DMS53 treated with DMSO at 0.1 percent for 48 hours (cell line): ENCODE measurements at regions not wholly inside any gene's neighbourhood (a gene's known extent, or its start where the extent isn't known, plus 50 kb on each side); places are given as distances from the start of the nearest gene placed in this dataset.
A peak's percentile ranks its signal among the peaks of the same experiment; 100 is the strongest.

ENCODE experiments used
- DNase-seq: peaks from one replicate; lab custom pipeline; 2025; ENCODE audit not compliant: unreplicated experiment; lab: John Stamatoyannopoulos, UW

GRCh38 chr2:236712961-236713673 lies 143.5 kb downstream of the ACKR3 start:
- DNase-seq, result no peak

GRCh38 chr2:236714080-236714479 lies 144.5 kb downstream of the ACKR3 start:
- no peak for DNase-seq

GRCh38 chr2:236715077-236715476 lies 145.5 kb downstream of the ACKR3 start:
- no peak for DNase-seq

GRCh38 chr2:236715491-236715961 lies 145.9 kb downstream of the ACKR3 start:
- no peak for DNase-seq

- DNase-seq, result no peak
Measured at GRCh38 chr2:236717120-236717519, 147.5 kb downstream of the ACKR3 start.

GRCh38 chr2:236717729-236718128 lies 148.1 kb downstream of the ACKR3 start:
- no peak for DNase-seq

GRCh38 chr2:236718207-236718992 lies 148.8 kb downstream of the ACKR3 start:
- DNase-seq, result no peak

- DNase-seq, result no peak
Measured at GRCh38 chr2:236719192-236719635, 149.6 kb downstream of the ACKR3 start.

- no peak for DNase-seq
Measured at GRCh38 chr2:236720974-236721540, 151.4 kb downstream of the ACKR3 start.

GRCh38 chr2:236724200-236724599 lies 154.6 kb downstream of the ACKR3 start:
- DNase-seq, result no peak

GRCh38 chr2:236726701-236727450 lies 157.3 kb downstream of the ACKR3 start:
- no peak for DNase-seq

GRCh38 chr2:236728916-236729670 lies 159.5 kb downstream of the ACKR3 start:
- no peak for DNase-seq

GRCh38 chr2:236730393-236730792 lies 160.8 kb downstream of the ACKR3 start:
- DNase-seq, result no peak

- peak; percentile 18 for DNase-seq
Measured at GRCh38 chr2:236731767-236732580, 162.3 kb downstream of the ACKR3 start.

- no peak for DNase-seq
Measured at GRCh38 chr2:236733156-236733555, 163.5 kb downstream of the ACKR3 start.

- no peak for DNase-seq
Measured at GRCh38 chr2:236735825-236736238, 166.2 kb downstream of the ACKR3 start.

- no peak for DNase-seq
Measured at GRCh38 chr2:236738030-236738429, 168.4 kb downstream of the ACKR3 start.

GRCh38 chr2:236738896-236739295 lies 169.3 kb downstream of the ACKR3 start:
- no peak for DNase-seq

GRCh38 chr2:236739663-236740062 lies 170.0 kb downstream of the ACKR3 start:
- no peak for DNase-seq

GRCh38 chr2:236740506-236740905 lies 170.9 kb downstream of the ACKR3 start:
- no peak for DNase-seq
